Aorta (tissue), 5 donors: ENCODE measurements at regions not wholly inside any gene's neighbourhood (a gene's known extent, or its start where the extent isn't known, plus 50 kb on each side); places are given as distances from the start of the nearest gene placed in this dataset.

Source experiments
- ATAC-seq: fragments of 200-7000 bp; cut with Tn5 transposase; one replicate; pipeline ENCODE4 v1.9.1; 2022; ENCODE audit warnings: moderate library complexity; ENCODE audit not compliant: low FRiP score
- DNase-seq, 2 donors: peaks; one replicate each; pipeline ENCODE4 v3.0.0-alpha.2; 2020
- H3K27ac ChIP-seq, 2 donors: one replicate each; pipeline ENCODE4 v1.5.1; 2013; ENCODE audit warnings: low read length in 2 of 2, mild to moderate bottlenecking in 2 of 2, moderate library complexity in 2 of 2, control low read depth in 1 of 2, inconsistent platforms in 1 of 2, low read depth in 1 of 2
- H3K27me3 ChIP-seq, 2 donors: one replicate each; pipeline ENCODE4 v1.6.1; 2013; ENCODE audit warnings: control low read depth in 1 of 2, low read length in 1 of 2, mild to moderate bottlenecking in 1 of 2, moderate library complexity in 1 of 2; ENCODE audit not compliant: insufficient read depth in 2 of 2, control insufficient read depth in 1 of 2
- H3K36me3 ChIP-seq, 2 donors: one replicate each; pipeline ENCODE4 v1.6.1; 2013; ENCODE audit warnings: control low read depth in 1 of 2, low read length in 1 of 2, mild to moderate bottlenecking in 1 of 2; ENCODE audit not compliant: insufficient read depth in 2 of 2, control insufficient read depth in 1 of 2
- H3K4me1 ChIP-seq, 2 donors: one replicate each; pipeline ENCODE4 v1.6.1; 2013; ENCODE audit warnings: low read length in 2 of 2, control low read depth in 1 of 2, mild to moderate bottlenecking in 1 of 2, moderate library complexity in 1 of 2; ENCODE audit not compliant: insufficient read depth in 2 of 2, control insufficient read depth in 1 of 2
- H3K4me3 ChIP-seq, 2 donors: one replicate each; pipeline ENCODE4 v1.5.1; 2013; ENCODE audit warnings: low read length in 2 of 2, control low read depth in 1 of 2, mild to moderate bottlenecking in 1 of 2
- H3K9me3 ChIP-seq: one replicate; pipeline ENCODE4 v1.6.1; 2013; ENCODE audit warnings: mild to moderate bottlenecking, low read length; ENCODE audit not compliant: control insufficient read depth
- WGBS, 2 donors: extraction: QIAGEN DNeasy Blood & Tissue Kit; methylation state at CpG; one replicate each; pipeline ENCODE4 v1.1.7; 2013; 5-methylcytosine and 5-hydroxymethylcytosine counted together
- intact Hi-C, 2 donors: fragments of 100-400 bp; cut with DNase I; formaldehyde crosslinking; loops; one replicate each; pipeline versions ENCODE4 v1.14.2 to v1.15.0; 2022
- donor health status: healthy with polysubstance abuse.
- donor health status: Bipolar disorder and iron deficiency.
- donor health status: DM: no; HTN: no; CAD: no.
- donor health status: DM: no; HTN: no; CAD: no.
- donor health status: DM: yes; HTN: yes; CAD: no.

DNA sequence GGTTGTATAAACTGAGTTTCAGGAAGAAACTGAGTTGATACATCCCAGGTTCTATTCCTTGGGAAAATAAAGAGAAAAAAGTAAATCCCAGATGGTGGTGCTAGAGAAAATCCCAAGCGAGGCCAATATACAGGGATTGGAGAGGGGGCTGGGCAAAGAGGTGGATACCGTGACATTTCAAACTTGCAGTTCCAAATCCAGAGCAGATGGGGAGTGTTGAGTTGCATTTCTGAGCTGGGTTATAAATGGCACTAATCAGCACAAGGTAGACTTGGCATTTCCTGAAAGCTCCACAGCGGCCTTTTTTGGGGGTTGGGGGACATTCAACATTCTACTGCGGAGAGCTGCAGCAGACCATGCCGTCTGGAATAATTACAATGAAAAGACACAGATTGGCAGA is 224.4 kb downstream of the NXNL2 start:
- peaks cover 0 to 2% of the 10 kb centered on the region in 2 donors for H3K4me1 ChIP-seq
- DNase-seq (no peak), ATAC-seq (no peak)
- no peaks in the 10 kb centered on the region for H3K9me3 ChIP-seq
- no peaks in the 10 kb centered on the region for H3K36me3 ChIP-seq
- 53 to 56% methylated on average over 5 of the region's 5 CpGs for WGBS, 2 donors
- intact Hi-C loops = no loop called here
- H3K27ac ChIP-seq = no peak overlapping the region
- H3K4me3 ChIP-seq = no peak overlapping the region
- H3K27me3 ChIP-seq = no peaks in the 10 kb centered on the region

DNA sequence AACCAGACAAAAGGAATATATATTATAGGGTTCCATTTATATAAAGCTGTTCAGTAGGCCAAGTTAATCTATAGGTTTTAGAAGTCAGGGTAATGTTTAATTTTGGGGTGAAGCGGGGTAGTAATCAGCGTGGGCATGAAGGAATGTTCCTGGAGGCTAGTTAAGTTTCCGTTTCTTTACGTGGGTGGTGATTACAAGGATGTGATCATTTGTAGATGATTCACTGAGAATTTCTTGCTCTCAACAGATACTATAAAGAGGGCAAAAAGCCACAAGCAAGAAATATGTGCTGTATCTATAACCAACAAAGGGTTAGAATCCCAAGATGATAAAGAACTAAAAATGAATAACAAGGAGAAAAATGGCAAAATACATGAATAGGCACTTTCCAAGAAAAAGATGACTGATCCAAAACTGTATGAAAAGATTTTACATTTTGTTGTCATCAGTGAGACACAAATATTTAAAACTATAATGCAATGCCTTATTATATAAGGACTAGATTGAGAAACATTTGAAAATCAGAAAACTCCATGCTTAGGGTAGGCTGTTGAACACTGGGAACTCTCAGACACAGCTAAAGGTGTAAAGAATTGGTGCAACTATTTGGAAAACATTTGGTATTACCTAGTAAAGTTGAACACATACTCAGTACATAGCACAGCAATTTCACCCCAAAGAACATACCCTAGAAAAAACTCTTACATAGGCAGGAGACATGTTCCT is 224.3 kb upstream of the S1PR3 start:
- Histone ChIP-seq H3K4me1 (no peaks in the 10 kb centered on the region), H3K9me3 (no peaks in the 10 kb centered on the region), H3K27me3 (no peaks in the 10 kb centered on the region), H3K36me3 (no peaks in the 10 kb centered on the region), H3K4me3 (no peak overlapping the region), H3K27ac (no peak overlapping the region)
- 51 to 53% methylated on average over 4 of the region's 4 CpGs for WGBS, 2 donors
- ATAC-seq (no peak), DNase-seq (no peak)
- intact Hi-C loops = no loop called here

- Histone ChIP-seq H3K27ac (no peak overlapping the region), H3K36me3 (no peaks in the 10 kb centered on the region), H3K4me3 (no peak overlapping the region), H3K27me3 (no peaks in the 10 kb centered on the region), H3K4me1 (no peaks in the 10 kb centered on the region), H3K9me3 (no peaks in the 10 kb centered on the region)
- no peak for DNase-seq
- intact Hi-C loops = no loop called here
- ATAC-seq = no peak
Observed at GRCh38 chr9:88767504-88767790, 223.8 kb upstream of the S1PR3 start.

DNA sequence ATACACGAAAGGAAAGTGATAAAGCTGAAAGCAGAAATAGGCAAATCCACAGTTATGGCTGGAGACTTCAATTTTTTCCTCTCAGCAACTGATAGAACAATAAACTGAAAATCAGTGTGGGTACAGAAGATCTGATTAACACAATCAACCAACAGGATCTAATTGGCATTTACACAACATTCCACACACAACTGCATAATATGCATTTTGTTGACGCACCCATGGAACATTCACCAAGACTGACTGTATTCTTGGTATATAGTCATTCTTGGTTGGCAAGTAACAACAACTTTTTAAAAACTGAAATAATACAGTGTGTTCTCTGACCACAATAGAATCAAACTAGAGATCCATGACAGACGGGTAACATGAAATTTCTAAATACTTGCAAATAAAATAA is 218.7 kb upstream of the S1PR3 start:
- 76 to 89% methylated on average over 3 of the region's 3 CpGs for WGBS, 2 donors
- intact Hi-C loops = loop anchor here in 1 of 2 donors (10.0 kb wide), 1 partner anchor 118 kb away; no protein-coding TSS in a partner anchor
- ATAC-seq (no peak), DNase-seq (no peak)
- H3K36me3 ChIP-seq = no peaks in the 10 kb centered on the region
- H3K4me1 ChIP-seq = peaks cover 5 to 7% of the 10 kb centered on the region in 2 donors
- no peak overlapping the region for H3K4me3 ChIP-seq
- H3K27ac ChIP-seq = no peak overlapping the region
- no peaks in the 10 kb centered on the region for H3K9me3 ChIP-seq
- no peaks in the 10 kb centered on the region for H3K27me3 ChIP-seq

- peaks cover 5 to 7% of the 10 kb centered on the region in 2 donors for H3K4me1 ChIP-seq
- intact Hi-C loops = loop anchor here in 1 of 2 donors (10.0 kb wide), 1 partner anchor 118 kb away; no protein-coding TSS in a partner anchor
- H3K4me3 ChIP-seq = no peak overlapping the region
- H3K36me3 ChIP-seq = no peaks in the 10 kb centered on the region
- DNase-seq (no peak), ATAC-seq (no peak)
- no peaks in the 10 kb centered on the region for H3K27me3 ChIP-seq
- WGBS, 2 donors = 63 to 75% methylated on average over 5 of the region's 5 CpGs
- no peaks in the 10 kb centered on the region for H3K9me3 ChIP-seq
- H3K27ac ChIP-seq = no peak overlapping the region
Observed at GRCh38 chr9:88773126-88773525, 218.1 kb upstream of the S1PR3 start.

DNA sequence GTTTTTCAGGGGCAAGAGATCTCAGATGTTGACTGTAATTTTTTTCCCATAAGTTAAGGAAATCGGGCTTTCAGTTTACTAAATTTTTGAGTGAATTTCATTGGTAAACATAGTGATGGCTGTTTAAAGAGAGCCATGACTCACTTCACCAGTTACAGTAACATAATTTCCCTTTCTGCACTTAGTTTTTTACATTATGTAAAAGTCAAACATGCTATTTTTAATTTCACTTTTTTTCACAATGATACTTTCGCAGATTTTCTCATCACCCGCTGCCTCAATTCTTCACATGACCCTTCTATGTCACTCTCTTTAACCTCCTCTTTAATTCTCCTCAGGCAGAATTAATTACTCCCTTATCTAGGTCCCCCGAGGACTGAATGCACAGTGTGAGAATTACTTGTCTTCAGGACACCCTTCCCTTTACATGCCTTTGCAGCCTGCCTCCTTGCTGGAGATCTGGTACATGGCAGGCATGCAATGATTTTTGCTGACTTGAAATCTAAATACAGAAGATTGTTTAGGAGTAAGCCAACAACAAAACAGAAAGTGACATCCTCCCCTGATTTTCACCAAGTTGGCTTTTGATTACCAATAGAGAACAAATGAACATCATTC is 217.5 kb upstream of the S1PR3 start:
- Histone ChIP-seq H3K36me3 (no peaks in the 10 kb centered on the region), H3K4me1 (peaks cover 5 to 7% of the 10 kb centered on the region in 2 donors), H3K4me3 (no peak overlapping the region), H3K27ac (no peak overlapping the region), H3K27me3 (no peaks in the 10 kb centered on the region), H3K9me3 (no peaks in the 10 kb centered on the region)
- WGBS, 2 donors = 59 to 69% methylated on average over 4 of the region's 4 CpGs
- ATAC-seq = no peak
- intact Hi-C loops = loop anchor here in 1 of 2 donors (10.0 kb wide), 1 partner anchor 119 kb away; no protein-coding TSS in a partner anchor
- no peak for DNase-seq

GRCh38 chr9:88775037-88775471 is 216.2 kb upstream of the S1PR3 start:
- Histone ChIP-seq H3K4me1 (peaks cover 5 to 7% of the 10 kb centered on the region in 2 donors), H3K27me3 (no peaks in the 10 kb centered on the region), H3K27ac (peak overlapping the region in 1 of 2 donors; percentile 32), H3K9me3 (no peaks in the 10 kb centered on the region), H3K4me3 (no peak overlapping the region), H3K36me3 (no peaks in the 10 kb centered on the region)
- DNase-seq (no peak), ATAC-seq (peak; percentile 76)
- intact Hi-C loops = loop anchor here (5.0 to 10.0 kb wide), 2 partner anchors 120 to 217 kb away; partner anchors contain the start of gene S1PR3 (in 2 of the 2)
- WGBS, 2 donors = 0 to 5% methylated on average over 1 of the region's 1 CpG

GRCh38 chr9:88775559-88775958 is 215.7 kb upstream of the S1PR3 start:
- ATAC-seq = no peak
- intact Hi-C loops = loop anchor here (5.0 to 10.0 kb wide), 2 partner anchors 121 to 217 kb away; partner anchors contain the start of gene S1PR3 (in 2 of the 2)
- 88 to 92% methylated on average over 6 of the region's 6 CpGs for WGBS, 2 donors
- Histone ChIP-seq H3K4me3 (no peak overlapping the region), H3K27ac (peak overlapping the region in 1 of 2 donors; percentile 32), H3K9me3 (no peaks in the 10 kb centered on the region), H3K4me1 (peaks cover 5 to 7% of the 10 kb centered on the region in 2 donors), H3K27me3 (no peaks in the 10 kb centered on the region), H3K36me3 (no peaks in the 10 kb centered on the region)
- no peak for DNase-seq

- Histone ChIP-seq H3K4me3 (no peak overlapping the region), H3K4me1 (peaks cover 5 to 7% of the 10 kb centered on the region in 2 donors), H3K27me3 (no peaks in the 10 kb centered on the region), H3K36me3 (no peaks in the 10 kb centered on the region), H3K27ac (no peak overlapping the region), H3K9me3 (no peaks in the 10 kb centered on the region)
- DNase-seq = no peak
- WGBS, 2 donors = 99 to 100% methylated on average over 3 of the region's 3 CpGs
- no peak for ATAC-seq
- intact Hi-C loops = loop anchor here (5.0 to 10.0 kb wide), 2 partner anchors 121 to 216 kb away; partner anchors contain the start of gene S1PR3 (in 2 of the 2)
Observed at GRCh38 chr9:88775966-88776365, 215.3 kb upstream of the S1PR3 start.
